K562 (cell line): ENCODE measurements at regions not wholly inside any gene's neighbourhood (a gene's known extent, or its start where the extent isn't known, plus 50 kb on each side); places are given as distances from the start of the nearest gene placed in this dataset.

Experiments
- ATF7 ChIP-seq: fragments of 450-650 bp; IDR thresholded peaks from 2 replicates; pipeline ENCODE4 v1.7.1; 2014; ENCODE audit warnings: mild to moderate bottlenecking, moderate library complexity
- BCL6 ChIP-seq: fragments of 250-450 bp; sonication (Bioruptor Pico); IDR thresholded peaks from 2 replicates; pipeline ENCODE4 v1.4.0; 2020
- BRD4 ChIP-seq: fragments of 200-600 bp; sonication (generic); IDR thresholded peaks from 2 replicates; pipeline ENCODE4 v1.6.1; 2017; ENCODE audit warnings: inconsistent platforms
- CBFA2T2 ChIP-seq: fragments of 450-650 bp; conservative IDR thresholded peaks from 2 replicates; pipeline ENCODE4 v1.6.1; 2017; ENCODE audit warnings: mild to moderate bottlenecking
- CBFA2T3 ChIP-seq: fragments of 450-650 bp; IDR thresholded peaks from 2 replicates; pipeline ENCODE4 v1.6.1; 2017
- CBX2 ChIP-seq: fragments of 200-600 bp; sonication (generic); IDR thresholded peaks from one replicate; pipeline ENCODE4 v1.6.1; 2012; ENCODE audit warnings: mild to moderate bottlenecking, low read length, inconsistent platforms; ENCODE audit not compliant: insufficient read depth, poor library complexity, severe bottlenecking
- CTBP1 ChIP-seq: fragments of 450-650 bp; IDR thresholded peaks from 2 replicates; pipeline ENCODE4 v1.6.1; 2016; ENCODE audit warnings: borderline replicate concordance
- HCFC1 ChIP-seq: IDR thresholded peaks from 2 replicates; pipeline ENCODE4 v1.6.1; 2012; ENCODE audit warnings: low read depth, low read length, improper control_type of control experiment
- HDAC8 ChIP-seq: fragments of 450-650 bp; IDR thresholded peaks from 2 replicates; pipeline ENCODE4 v1.6.1; 2016; ENCODE audit warnings: mild to moderate bottlenecking, missing genetic modification characterization, moderate library complexity, missing compliant biosample characterization
- HLTF ChIP-seq: fragments of 450-650 bp; IDR thresholded peaks from 2 replicates; pipeline ENCODE4 v1.6.1; 2016
- JUNB ChIP-seq: fragments of 450-650 bp; formaldehyde crosslinking; conservative IDR thresholded peaks from 2 replicates; pipeline ENCODE4 v1.4.0; 2020; ENCODE audit warnings: mild to moderate bottlenecking
- MLLT1 ChIP-seq, 2 experiments: fragments of 450-650 bp; IDR thresholded peaks; 2 replicates each; pipeline ENCODE4 v1.6.1; 2016
- MXI1 ChIP-seq: IDR thresholded peaks from 2 replicates; pipeline ENCODE4 v1.6.1; 2011; ENCODE audit warnings: low read depth, mild to moderate bottlenecking, improper control_type of control experiment, low read length
- NR2C1 ChIP-seq, 2 experiments: fragments of 450-650 bp; IDR thresholded peaks; 2 replicates each; pipeline ENCODE4 v1.6.1; 2017; ENCODE audit warnings: mild to moderate bottlenecking in 2 of 2, antibody characterized with exemption in 1 of 2, inconsistent platforms in 1 of 2, missing compliant biosample characterization in 1 of 2, missing genetic modification characterization in 1 of 2
- TAF9B ChIP-seq: fragments of 450-650 bp; IDR thresholded peaks from 2 replicates; pipeline ENCODE4 v1.6.1; 2018; ENCODE audit warnings: mild to moderate bottlenecking; ENCODE audit not compliant: partially characterized antibody
- TEAD4 ChIP-seq, 2 experiments: sonication (generic) in 1 of 2; formaldehyde crosslinking in 1 of 2; IDR thresholded peaks; 2 replicates each; pipeline versions ENCODE4 v1.6.1 to v1.8.0; 2012 to 2022; ENCODE audit warnings: borderline replicate concordance in 1 of 2, inconsistent platforms in 1 of 2, low read length in 1 of 2, mild to moderate bottlenecking in 1 of 2, missing genetic modification reagents in 1 of 2
- ZBTB33 ChIP-seq: sonication (generic); formaldehyde crosslinking; IDR thresholded peaks from 2 replicates; pipeline ENCODE4 v1.8.1; 2023; ENCODE audit warnings: mild to moderate bottlenecking, missing genetic modification reagents
- ZNF140 ChIP-seq: fragments of 250-450 bp; sonication (Bioruptor Pico); IDR thresholded peaks from 2 replicates; pipeline ENCODE4 v1.8.0; 2021; ENCODE audit warnings: moderate library complexity, mild to moderate bottlenecking, inconsistent platforms
- TF ChIP-seq, protein P1 (sequence below): sonication (generic); formaldehyde crosslinking; IDR thresholded peaks from 2 replicates; pipeline ENCODE4 v1.8.0; 2022; ENCODE audit warnings: mild to moderate bottlenecking, missing genetic modification reagents, borderline replicate concordance
- TF ChIP-seq, protein P2 (sequence below): sonication (generic); formaldehyde crosslinking; IDR thresholded peaks from 2 replicates; pipeline ENCODE4 v1.8.1; 2023; ENCODE audit warnings: mild to moderate bottlenecking, missing genetic modification reagents
- TF ChIP-seq, protein P3 (sequence below): fragments of 450-650 bp; IDR thresholded peaks from 2 replicates; pipeline ENCODE4 v1.7.0; 2016; ENCODE audit warnings: borderline replicate concordance

GRCh38 chr21:35232545-35233176 lies 183.6 kb upstream of the RUNX1 start (continued):
- TF ChIP-seq HCFC1 (no peak), ZNF140 (no peak), CBFA2T3 (peak; percentile 70), BCL6 (CRISPR knock-in tag) (no peak), TEAD4 (IDR thresholded peaks at IDR 0.05; ENCODE audit: low read length) (peak; percentile 73), TEAD4 (CRISPR knock-in tag; IDR thresholded peaks at IDR 0.05; ENCODE audit: borderline replicate concordance) (no peak), MXI1 (no peak), CTBP1 (peak; percentile 54; the same call in 1 of the 2 replicates), HLTF (no peak), TAF9B (peak; percentile 51), HDAC8 (tag) (no peak), ZBTB33 (CRISPR knock-in tag) (no peak), JUNB (CRISPR knock-in tag) (peak; percentile 46; the same call in 1 of the 2 replicates), CBX2 (no peak), NR2C1 (IDR thresholded peaks at IDR 0.05) (no peak), NR2C1 (tag; IDR thresholded peaks at IDR 0.05) (peak; percentile 67; the same call in 1 of the 2 replicates), CBFA2T2 (peak; percentile 55), MLLT1 (IDR thresholded peaks at IDR 0.05) (0 out of 4 replicates have a peak, but pooled peaks of 1 of the 2 experiments have one; percentile 27), BRD4 (no peak), ATF7 (peak; percentile 58; the same call in 1 of the 2 replicates)
- TF ChIP-seq, protein P1, sequence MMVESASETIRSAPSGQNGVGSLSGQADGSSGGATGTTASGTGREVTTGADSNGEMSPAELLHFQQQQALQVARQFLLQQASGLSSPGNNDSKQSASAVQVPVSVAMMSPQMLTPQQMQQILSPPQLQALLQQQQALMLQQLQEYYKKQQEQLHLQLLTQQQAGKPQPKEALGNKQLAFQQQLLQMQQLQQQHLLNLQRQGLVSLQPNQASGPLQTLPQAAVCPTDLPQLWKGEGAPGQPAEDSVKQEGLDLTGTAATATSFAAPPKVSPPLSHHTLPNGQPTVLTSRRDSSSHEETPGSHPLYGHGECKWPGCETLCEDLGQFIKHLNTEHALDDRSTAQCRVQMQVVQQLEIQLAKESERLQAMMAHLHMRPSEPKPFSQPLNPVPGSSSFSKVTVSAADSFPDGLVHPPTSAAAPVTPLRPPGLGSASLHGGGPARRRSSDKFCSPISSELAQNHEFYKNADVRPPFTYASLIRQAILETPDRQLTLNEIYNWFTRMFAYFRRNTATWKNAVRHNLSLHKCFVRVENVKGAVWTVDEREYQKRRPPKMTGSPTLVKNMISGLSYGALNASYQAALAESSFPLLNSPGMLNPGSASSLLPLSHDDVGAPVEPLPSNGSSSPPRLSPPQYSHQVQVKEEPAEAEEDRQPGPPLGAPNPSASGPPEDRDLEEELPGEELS = no peak
- TF ChIP-seq, protein P2, sequence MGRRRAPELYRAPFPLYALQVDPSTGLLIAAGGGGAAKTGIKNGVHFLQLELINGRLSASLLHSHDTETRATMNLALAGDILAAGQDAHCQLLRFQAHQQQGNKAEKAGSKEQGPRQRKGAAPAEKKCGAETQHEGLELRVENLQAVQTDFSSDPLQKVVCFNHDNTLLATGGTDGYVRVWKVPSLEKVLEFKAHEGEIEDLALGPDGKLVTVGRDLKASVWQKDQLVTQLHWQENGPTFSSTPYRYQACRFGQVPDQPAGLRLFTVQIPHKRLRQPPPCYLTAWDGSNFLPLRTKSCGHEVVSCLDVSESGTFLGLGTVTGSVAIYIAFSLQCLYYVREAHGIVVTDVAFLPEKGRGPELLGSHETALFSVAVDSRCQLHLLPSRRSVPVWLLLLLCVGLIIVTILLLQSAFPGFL = no peak
- TF ChIP-seq, protein P3, sequence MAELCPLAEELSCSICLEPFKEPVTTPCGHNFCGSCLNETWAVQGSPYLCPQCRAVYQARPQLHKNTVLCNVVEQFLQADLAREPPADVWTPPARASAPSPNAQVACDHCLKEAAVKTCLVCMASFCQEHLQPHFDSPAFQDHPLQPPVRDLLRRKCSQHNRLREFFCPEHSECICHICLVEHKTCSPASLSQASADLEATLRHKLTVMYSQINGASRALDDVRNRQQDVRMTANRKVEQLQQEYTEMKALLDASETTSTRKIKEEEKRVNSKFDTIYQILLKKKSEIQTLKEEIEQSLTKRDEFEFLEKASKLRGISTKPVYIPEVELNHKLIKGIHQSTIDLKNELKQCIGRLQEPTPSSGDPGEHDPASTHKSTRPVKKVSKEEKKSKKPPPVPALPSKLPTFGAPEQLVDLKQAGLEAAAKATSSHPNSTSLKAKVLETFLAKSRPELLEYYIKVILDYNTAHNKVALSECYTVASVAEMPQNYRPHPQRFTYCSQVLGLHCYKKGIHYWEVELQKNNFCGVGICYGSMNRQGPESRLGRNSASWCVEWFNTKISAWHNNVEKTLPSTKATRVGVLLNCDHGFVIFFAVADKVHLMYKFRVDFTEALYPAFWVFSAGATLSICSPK = no peak
